ENCODE measurements at regions not wholly inside any gene's neighbourhood (a gene's known extent, or its start where the extent isn't known, plus 50 kb on each side); places are given as distances from the start of the nearest gene placed in this dataset.

DNA sequence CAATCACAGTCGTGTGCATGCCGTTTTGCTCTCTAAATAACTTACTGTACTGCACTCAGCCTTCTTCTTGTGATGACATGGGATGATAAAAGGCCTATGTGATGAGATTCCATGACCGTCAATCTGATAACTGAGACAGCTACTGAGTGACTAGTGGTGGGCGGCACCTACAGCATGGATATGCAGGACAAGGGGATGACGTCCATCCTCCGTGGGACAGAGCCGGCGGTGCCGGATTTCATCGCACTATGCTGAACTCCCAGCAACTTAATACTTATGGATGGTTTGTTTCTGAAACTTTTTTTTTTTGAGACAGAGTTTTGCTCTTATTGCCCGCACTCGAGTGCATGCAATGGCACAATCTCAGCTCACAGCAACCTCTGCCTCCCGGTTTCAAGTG lies 146.8 kb upstream of the TSHZ3 start:
- no peak overlapping the region for H3K9ac ChIP-seq (ENCODE audit: insufficient read length, low read depth)
- no peak for TF ChIP-seq ZNF274 (IDR thresholded peaks at IDR 0.05; ENCODE audit: low read depth, low read length)
- no peak for TF ChIP-seq SUZ12 (IDR thresholded peaks at IDR 0.05; ENCODE audit: extremely low read depth, insufficient read depth, insufficient read length)
- no peak for TF ChIP-seq YY1 (IDR thresholded peaks at IDR 0.05; ENCODE audit: insufficient read depth, insufficient read length)
- H3K4me1 ChIP-seq (ENCODE audit: insufficient read depth, insufficient read length) = no peaks in the 10 kb centered on the region
- DNase-seq (ENCODE audit: low read depth, low spot score) = no peak
- no peak overlapping the region for H3K4me3 ChIP-seq (ENCODE audit: insufficient read length, low read depth)
- H3K9me3 ChIP-seq (ENCODE audit: insufficient read depth, low read length) = no peaks in the 10 kb centered on the region; the same call in 1 of the 2 replicates
- no peaks in the 10 kb centered on the region for H3K36me3 ChIP-seq (ENCODE audit: insufficient read depth, insufficient read length, low read length)
- no peaks in the 10 kb centered on the region for H3K27me3 ChIP-seq (ENCODE audit: insufficient read depth, insufficient read length)

GRCh38 chr19:31497709-31498108 lies 148.5 kb upstream of the TSHZ3 start:
- no peaks in the 10 kb centered on the region for H3K36me3 ChIP-seq (ENCODE audit: insufficient read depth, insufficient read length, low read length)
- H3K9me3 ChIP-seq (ENCODE audit: insufficient read depth, low read length) = no peaks in the 10 kb centered on the region; the same call in 1 of the 2 replicates
- no peak overlapping the region for H3K4me3 ChIP-seq (ENCODE audit: insufficient read length, low read depth)
- DNase-seq (ENCODE audit: low read depth, low spot score) = no peak
- H3K4me1 ChIP-seq (ENCODE audit: insufficient read depth, insufficient read length) = no peaks in the 10 kb centered on the region
- no peaks in the 10 kb centered on the region for H3K27me3 ChIP-seq (ENCODE audit: insufficient read depth, insufficient read length)
- no peak overlapping the region for H3K9ac ChIP-seq (ENCODE audit: insufficient read length, low read depth)
- no peak for TF ChIP-seq SUZ12 (IDR thresholded peaks at IDR 0.05; ENCODE audit: extremely low read depth, insufficient read depth, insufficient read length)
- TF ChIP-seq ZNF274 (IDR thresholded peaks at IDR 0.05; ENCODE audit: low read depth, low read length) = no peak
- no peak for TF ChIP-seq YY1 (IDR thresholded peaks at IDR 0.05; ENCODE audit: insufficient read depth, insufficient read length)

- Histone ChIP-seq H3K36me3 (ENCODE audit: insufficient read depth, insufficient read length, low read length) (no peaks in the 10 kb centered on the region), H3K9ac (ENCODE audit: insufficient read length, low read depth) (no peak overlapping the region), H3K9me3 (ENCODE audit: insufficient read depth, low read length) (no peaks in the 10 kb centered on the region; the same call in 1 of the 2 replicates), H3K4me3 (ENCODE audit: insufficient read length, low read depth) (no peak overlapping the region), H3K4me1 (ENCODE audit: insufficient read depth, insufficient read length) (no peaks in the 10 kb centered on the region), H3K27me3 (ENCODE audit: insufficient read depth, insufficient read length) (no peaks in the 10 kb centered on the region)
- no peak for DNase-seq (ENCODE audit: low read depth, low spot score)
- TF ChIP-seq YY1 (IDR thresholded peaks at IDR 0.05; ENCODE audit: insufficient read depth, insufficient read length) (no peak), SUZ12 (IDR thresholded peaks at IDR 0.05; ENCODE audit: extremely low read depth, insufficient read depth, insufficient read length) (no peak), ZNF274 (IDR thresholded peaks at IDR 0.05; ENCODE audit: low read depth, low read length) (no peak)
Observed at GRCh38 chr19:31498781-31499180, 149.5 kb upstream of the TSHZ3 start.

DNA sequence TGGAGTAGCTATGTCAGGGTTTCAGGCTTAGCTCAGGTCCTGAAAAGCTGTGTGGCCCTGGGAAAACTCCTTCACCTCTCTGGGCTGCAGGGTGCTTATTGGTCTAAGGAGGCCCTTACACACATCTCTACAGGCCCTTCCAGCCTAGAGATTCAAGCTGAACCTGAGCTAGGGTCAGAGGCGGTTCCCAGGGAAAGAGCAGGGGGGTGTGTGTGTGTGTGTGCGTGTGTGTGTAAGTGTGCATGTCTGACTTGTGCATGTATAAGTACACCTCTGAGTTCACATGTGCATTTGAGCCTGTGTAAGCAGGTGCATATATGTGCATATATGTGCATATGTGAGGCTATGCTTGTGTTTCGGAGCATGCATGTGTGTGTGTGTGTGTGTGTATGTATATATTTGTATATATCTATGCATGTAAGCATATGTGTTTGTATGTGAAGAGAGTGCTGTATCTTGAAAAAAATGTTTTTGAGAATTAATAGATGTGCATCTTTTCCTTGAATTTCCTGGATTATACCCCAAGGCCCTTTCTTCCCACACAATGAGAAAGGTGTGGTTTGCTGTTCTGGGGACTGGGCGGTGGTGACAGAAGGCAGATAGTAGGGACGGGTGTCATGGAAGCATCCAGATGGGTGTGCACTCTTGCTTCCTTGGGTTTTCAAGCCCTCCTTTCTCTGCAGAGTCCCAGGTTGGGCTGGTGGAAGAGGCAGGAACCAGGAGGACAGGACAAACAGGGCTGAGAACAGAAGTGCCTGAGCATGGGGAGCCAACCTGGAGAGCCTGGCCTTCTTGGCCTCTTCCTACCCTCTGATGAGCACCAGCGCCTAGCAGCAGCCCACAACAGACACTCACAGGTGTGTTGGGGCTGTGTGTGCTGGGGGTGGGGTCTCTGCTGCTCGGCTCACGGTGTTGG lies 150.3 kb upstream of the TSHZ3 start:
- Histone ChIP-seq H3K9me3 (ENCODE audit: insufficient read depth, low read length) (no peaks in the 10 kb centered on the region; the same call in 1 of the 2 replicates), H3K4me3 (ENCODE audit: insufficient read length, low read depth) (no peak overlapping the region), H3K27me3 (ENCODE audit: insufficient read depth, insufficient read length) (no peaks in the 10 kb centered on the region), H3K36me3 (ENCODE audit: insufficient read depth, insufficient read length, low read length) (no peaks in the 10 kb centered on the region), H3K4me1 (ENCODE audit: insufficient read depth, insufficient read length) (no peaks in the 10 kb centered on the region), H3K9ac (ENCODE audit: insufficient read length, low read depth) (no peak overlapping the region)
- TF ChIP-seq YY1 (IDR thresholded peaks at IDR 0.05; ENCODE audit: insufficient read depth, insufficient read length) = no peak
- no peak for TF ChIP-seq ZNF274 (IDR thresholded peaks at IDR 0.05; ENCODE audit: low read depth, low read length)
- no peak for TF ChIP-seq SUZ12 (IDR thresholded peaks at IDR 0.05; ENCODE audit: extremely low read depth, insufficient read depth, insufficient read length)
- no peak for DNase-seq (ENCODE audit: low read depth, low spot score)

DNA sequence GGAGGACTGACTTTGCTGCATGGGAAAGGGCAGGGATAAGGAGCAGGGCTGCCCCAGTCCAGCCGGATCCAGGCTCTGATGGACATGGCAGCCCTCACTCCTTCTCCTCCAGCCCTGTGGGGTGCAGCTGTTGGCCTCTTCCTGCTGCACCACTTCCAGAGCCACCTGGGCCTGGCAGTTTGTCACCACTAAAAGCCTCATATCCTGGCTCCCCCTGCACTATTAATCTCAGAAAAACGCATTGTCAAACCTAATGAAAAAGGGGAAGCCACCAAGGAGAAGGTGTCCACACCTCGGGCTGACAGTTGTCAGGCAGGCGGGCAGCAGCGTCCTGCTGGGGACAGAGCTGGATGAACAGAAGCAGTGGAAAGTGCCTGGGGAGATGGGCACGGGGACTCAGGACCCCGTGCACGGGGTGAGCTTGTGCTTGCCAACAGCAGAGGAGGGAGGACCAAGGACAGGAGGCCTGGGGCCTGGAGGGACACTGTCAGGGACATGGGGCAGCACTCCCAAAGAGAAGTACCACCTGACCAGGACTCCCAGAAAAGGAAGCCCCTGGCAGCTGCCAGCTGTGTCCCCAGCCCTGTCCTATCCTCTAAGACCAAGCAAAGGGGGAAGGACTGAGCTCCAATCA lies 151.1 kb upstream of the TSHZ3 start:
- H3K4me3 ChIP-seq (ENCODE audit: insufficient read length, low read depth) = no peak overlapping the region
- H3K36me3 ChIP-seq (ENCODE audit: insufficient read depth, insufficient read length, low read length) = no peaks in the 10 kb centered on the region
- no peak for DNase-seq (ENCODE audit: low read depth, low spot score)
- H3K4me1 ChIP-seq (ENCODE audit: insufficient read depth, insufficient read length) = no peaks in the 10 kb centered on the region
- no peak overlapping the region for H3K9ac ChIP-seq (ENCODE audit: insufficient read length, low read depth)
- H3K27me3 ChIP-seq (ENCODE audit: insufficient read depth, insufficient read length) = no peaks in the 10 kb centered on the region
- H3K9me3 ChIP-seq (ENCODE audit: insufficient read depth, low read length) = no peaks in the 10 kb centered on the region; the same call in 1 of the 2 replicates
- no peak for TF ChIP-seq YY1 (IDR thresholded peaks at IDR 0.05; ENCODE audit: insufficient read depth, insufficient read length)
- TF ChIP-seq ZNF274 (IDR thresholded peaks at IDR 0.05; ENCODE audit: low read depth, low read length) = no peak
- no peak for TF ChIP-seq SUZ12 (IDR thresholded peaks at IDR 0.05; ENCODE audit: extremely low read depth, insufficient read depth, insufficient read length)

DNA sequence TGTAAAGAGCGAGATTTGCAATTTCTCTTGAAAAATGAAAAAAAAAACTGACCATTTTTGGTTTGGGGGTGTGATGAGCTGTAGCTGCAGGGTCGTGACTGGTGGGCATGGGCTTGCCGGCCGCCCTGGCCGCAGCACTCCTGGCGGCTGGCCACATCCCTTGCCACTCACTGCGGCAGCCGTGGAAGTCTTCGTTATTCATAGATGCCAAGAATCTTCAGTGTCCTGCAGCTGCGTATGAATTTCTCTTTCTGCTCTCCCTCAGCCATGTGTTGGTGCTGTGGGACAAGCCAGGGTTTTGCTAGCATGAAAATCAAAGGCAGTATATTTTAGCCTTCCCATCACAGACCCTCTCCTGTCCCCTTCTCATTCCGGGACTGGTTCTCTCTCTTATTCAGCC lies 151.7 kb upstream of the TSHZ3 start:
- Histone ChIP-seq H3K27me3 (ENCODE audit: insufficient read depth, insufficient read length) (no peaks in the 10 kb centered on the region), H3K9me3 (ENCODE audit: insufficient read depth, low read length) (no peaks in the 10 kb centered on the region; the same call in 1 of the 2 replicates), H3K4me1 (ENCODE audit: insufficient read depth, insufficient read length) (no peaks in the 10 kb centered on the region), H3K9ac (ENCODE audit: insufficient read length, low read depth) (no peak overlapping the region), H3K36me3 (ENCODE audit: insufficient read depth, insufficient read length, low read length) (no peaks in the 10 kb centered on the region), H3K4me3 (ENCODE audit: insufficient read length, low read depth) (no peak overlapping the region)
- no peak for DNase-seq (ENCODE audit: low read depth, low spot score)
- no peak for TF ChIP-seq SUZ12 (IDR thresholded peaks at IDR 0.05; ENCODE audit: extremely low read depth, insufficient read depth, insufficient read length)
- TF ChIP-seq ZNF274 (IDR thresholded peaks at IDR 0.05; ENCODE audit: low read depth, low read length) = no peak
- TF ChIP-seq YY1 (IDR thresholded peaks at IDR 0.05; ENCODE audit: insufficient read depth, insufficient read length) = no peak
